Coronary artery (tissue), 2 donors: ENCODE measurements at regions not wholly inside any gene's neighbourhood (a gene's known extent, or its start where the extent isn't known, plus 50 kb on each side); places are given as distances from the start of the nearest gene placed in this dataset.

Source experiments
- DNase-seq: peaks from one replicate; pipeline ENCODE4 v3.0.0-alpha.2; 2017; ENCODE audit warnings: low spot score
- H3K27ac ChIP-seq, 2 donors: fragments of 200-600 bp; sonication (generic); one replicate each; pipeline ENCODE4 v1.5.1; 2016 to 2019
- H3K4me3 ChIP-seq: fragments of 200-600 bp; sonication (generic); 2 replicates; pipeline ENCODE4 v1.5.1; 2016; ENCODE audit warnings: mild to moderate bottlenecking, moderate library complexity
- CTCF ChIP-seq: fragments of 200-600 bp; sonication (generic); IDR thresholded peaks from one replicate; pipeline ENCODE4 v1.5.1; 2019; ENCODE audit warnings: antibody characterized with exemption

DNA sequence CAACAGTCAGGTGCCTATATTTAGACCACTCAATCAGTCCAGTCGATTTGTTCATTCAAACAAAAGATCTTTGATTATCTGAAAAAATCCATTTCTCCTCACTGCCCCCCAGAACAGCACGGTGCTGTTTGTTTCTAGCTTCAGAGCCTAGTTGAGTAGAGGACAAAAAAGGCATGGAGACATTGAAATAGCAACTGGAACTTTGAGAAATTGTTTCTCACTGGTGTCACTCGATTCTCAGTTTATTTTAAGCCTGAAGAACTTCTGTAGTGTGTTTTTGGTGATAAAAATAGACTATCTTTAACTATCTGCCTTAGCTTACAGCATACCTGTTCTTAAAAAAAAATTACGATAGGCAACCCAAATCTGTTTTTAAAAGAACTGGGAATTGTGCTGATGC lies 67.1 kb downstream of the ARHGAP35 start:
- no peak for DNase-seq
- Histone ChIP-seq H3K27ac (peak overlapping the region; percentile 24 to 72), H3K4me3 (no peak overlapping the region)
- no peak for TF ChIP-seq CTCF

- no peak for TF ChIP-seq CTCF
- no peak for DNase-seq
- Histone ChIP-seq H3K27ac (no peak overlapping the region), H3K4me3 (no peak overlapping the region)
These were observed 68.2 kb downstream of the ARHGAP35 start for GRCh38 chr19:46928951-46929350.

GRCh38 chr19:46931202-46931601 lies 70.4 kb downstream of the ARHGAP35 start:
- TF ChIP-seq CTCF, result no peak
- H3K27ac ChIP-seq, result peak overlapping the region in 1 of 2 donors; percentile 61
- DNase-seq, result no peak
- no peak overlapping the region for H3K4me3 ChIP-seq

DNA sequence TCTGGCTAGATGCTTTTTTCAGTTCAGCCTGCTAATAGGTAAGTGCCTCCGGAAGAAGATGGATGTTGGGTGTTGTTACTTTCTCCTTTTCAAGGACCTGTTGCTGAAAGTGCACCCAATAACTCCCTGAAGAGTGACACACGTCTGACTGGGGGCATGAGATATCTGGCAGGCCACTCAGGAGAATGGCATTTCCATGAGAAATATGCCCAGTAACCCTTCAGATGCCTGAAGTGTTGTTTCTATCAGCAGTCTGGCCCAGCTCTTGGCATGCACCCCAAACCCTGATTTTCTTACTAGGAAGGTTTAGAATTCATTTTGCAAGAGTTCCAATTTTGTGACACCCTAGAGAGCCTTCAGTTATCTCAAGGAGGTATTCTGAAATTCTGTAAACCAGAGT lies 71.5 kb downstream of the ARHGAP35 start:
- H3K27ac ChIP-seq, result peak overlapping the region; percentile 13 to 61

DNA sequence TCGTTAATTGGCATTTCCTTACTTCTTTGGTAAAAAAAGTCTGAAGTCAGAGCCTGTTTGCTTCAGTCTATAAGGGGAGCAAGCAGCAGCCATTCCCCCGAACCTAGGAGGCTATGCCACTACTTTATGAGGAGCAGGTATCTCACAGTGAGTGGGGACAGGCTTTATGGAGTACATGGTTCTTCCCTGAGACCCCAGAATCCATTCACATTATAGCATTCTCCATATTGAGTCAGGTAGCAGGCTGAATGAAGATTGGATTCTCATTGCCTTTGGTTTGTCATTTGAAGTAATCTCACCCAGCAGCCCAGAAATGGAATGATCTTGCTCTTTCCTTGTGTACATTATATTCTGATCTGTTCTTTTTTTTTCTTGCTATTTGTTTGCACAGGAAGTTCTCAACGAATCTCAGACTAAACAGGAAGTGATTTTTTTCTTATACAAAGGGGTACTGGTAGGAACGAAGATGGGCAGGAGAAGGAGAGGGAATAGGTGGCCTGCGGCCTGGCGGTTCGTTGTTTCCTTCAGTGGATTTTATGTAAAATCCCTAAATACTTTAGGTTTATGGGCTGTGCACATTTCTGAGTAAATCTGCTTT lies 74.4 kb downstream of the ARHGAP35 start:
- DNase-seq, result no peak
- TF ChIP-seq CTCF, result no peak
- no peak overlapping the region for H3K27ac ChIP-seq
- no peak overlapping the region for H3K4me3 ChIP-seq

More for the DNA sequence above, 71.5 kb downstream of the ARHGAP35 start:
- no peak for TF ChIP-seq CTCF
- DNase-seq, result no peak
- peak overlapping the region; percentile 8 for H3K4me3 ChIP-seq

DNA sequence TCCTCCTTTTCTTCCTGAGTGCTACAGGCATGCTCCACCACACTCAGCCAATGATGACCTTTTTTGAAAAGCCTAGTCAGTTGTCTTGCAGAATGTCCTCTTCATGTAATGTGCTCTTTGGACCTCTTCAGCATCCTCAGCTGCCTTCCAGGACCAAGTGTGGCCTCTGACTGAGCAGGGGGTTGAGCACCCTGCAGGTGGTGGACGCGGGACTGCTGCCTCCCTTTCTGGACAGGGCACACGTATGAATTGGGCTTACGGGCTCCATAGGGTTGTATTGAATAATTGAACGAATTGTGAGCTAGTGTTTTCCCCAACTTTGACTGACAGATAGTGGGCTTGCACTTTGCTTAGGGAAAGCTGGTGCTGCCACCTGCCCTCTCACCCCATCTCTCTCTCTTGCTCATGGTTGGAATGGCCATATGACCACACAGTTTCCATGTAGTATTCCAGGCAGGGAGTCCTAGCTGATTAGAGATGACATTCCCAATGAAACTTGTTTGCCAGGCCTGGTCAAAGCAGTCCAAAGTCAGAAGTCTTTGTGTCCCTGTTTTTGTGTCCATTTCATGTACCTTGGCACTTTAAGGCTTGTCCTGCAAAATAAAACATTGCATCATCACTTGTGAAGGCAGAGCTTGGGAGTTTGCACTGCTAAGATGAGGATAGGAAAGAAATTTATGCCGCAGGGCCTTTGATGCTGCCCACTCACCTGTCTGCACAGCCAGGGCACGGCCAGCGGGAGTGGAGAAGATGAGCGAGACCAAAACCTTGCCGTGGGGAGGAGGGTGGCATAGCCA lies 76.3 kb upstream of the NPAS1 start:
- DNase-seq, result no peak
- Histone ChIP-seq H3K27ac (peak overlapping the region in 1 of 2 donors; percentile 41), H3K4me3 (no peak overlapping the region)
- no peak for TF ChIP-seq CTCF
